ENCODE measurements at regions not wholly inside any gene's neighbourhood (a gene's known extent, or its start where the extent isn't known, plus 50 kb on each side); places are given as distances from the start of the nearest gene placed in this dataset.

DNA sequence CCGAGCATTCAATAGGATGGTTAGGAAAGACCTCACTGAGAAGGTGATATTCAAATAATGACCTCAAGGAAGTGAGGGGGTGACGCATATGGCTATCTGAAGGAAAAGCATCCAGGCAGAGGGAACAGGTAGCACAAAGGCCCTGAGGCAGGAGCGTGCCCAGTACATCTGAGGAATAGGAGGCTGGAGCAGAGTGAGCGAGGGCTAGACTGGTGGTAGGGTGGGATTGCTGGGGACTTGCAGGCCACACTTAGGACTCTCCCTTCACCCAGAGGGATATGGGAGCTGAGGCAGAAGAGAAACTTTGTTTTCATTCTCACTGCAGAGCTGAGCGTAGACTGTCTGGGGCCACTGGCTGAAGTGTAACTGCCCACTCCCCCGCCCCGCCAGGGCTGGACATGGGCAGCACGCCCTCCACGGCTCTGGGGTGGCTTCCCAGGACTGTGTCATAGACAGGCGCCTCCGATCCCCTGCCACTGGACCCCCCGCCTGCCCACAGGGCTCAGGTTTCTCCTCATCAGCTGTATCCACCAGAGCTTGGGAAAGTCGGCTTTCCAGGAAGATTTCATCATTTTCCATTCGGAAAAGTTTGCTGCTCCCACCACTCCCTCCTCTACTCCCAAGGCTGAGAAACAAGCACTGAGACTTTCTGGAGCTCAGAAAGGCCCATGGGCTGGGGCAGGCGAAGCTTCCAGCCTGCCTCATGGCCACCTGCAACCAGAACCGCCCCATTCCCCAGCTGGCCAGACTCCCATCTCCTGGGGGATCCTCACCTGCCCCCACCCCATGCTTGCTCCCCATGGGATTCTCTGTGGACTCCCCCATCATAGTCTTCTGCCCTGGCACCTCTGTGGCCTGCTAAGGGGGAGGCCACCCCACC, 142.6 kb downstream of the MRPL14 start:
- TF ChIP-seq, protein P1, sequence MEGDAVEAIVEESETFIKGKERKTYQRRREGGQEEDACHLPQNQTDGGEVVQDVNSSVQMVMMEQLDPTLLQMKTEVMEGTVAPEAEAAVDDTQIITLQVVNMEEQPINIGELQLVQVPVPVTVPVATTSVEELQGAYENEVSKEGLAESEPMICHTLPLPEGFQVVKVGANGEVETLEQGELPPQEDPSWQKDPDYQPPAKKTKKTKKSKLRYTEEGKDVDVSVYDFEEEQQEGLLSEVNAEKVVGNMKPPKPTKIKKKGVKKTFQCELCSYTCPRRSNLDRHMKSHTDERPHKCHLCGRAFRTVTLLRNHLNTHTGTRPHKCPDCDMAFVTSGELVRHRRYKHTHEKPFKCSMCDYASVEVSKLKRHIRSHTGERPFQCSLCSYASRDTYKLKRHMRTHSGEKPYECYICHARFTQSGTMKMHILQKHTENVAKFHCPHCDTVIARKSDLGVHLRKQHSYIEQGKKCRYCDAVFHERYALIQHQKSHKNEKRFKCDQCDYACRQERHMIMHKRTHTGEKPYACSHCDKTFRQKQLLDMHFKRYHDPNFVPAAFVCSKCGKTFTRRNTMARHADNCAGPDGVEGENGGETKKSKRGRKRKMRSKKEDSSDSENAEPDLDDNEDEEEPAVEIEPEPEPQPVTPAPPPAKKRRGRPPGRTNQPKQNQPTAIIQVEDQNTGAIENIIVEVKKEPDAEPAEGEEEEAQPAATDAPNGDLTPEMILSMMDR (IDR thresholded peaks at IDR 0.05; ENCODE audit: low read depth, low read length, missing control alignments), result no peak
- no peak for DNase-seq (ENCODE audit: low read depth)
- H3K4me3 ChIP-seq (ENCODE audit: low read depth, low read length), result no peak overlapping the region

DNA sequence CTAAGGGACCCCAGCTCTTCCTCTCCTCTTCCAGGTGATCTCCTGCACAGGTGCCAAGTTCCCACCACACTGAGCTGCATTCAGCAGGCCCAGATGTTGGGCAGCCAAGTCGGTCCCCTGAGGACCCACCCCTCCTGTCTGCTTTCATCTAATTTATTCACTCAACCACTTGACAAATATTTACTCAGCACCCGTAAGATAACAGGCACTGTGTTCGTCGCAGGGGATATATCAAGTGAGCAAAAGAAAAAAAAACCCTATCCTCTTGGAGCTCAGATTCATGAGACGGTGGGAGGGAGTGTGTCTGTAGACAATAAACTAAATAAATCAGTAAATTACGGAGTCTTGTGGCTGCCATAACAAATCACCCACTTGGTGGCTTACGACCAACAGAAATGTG, 143.6 kb downstream of the MRPL14 start:
- no peak for DNase-seq (ENCODE audit: low read depth)
- TF ChIP-seq, protein P1 (IDR thresholded peaks at IDR 0.05; ENCODE audit: low read depth, low read length, missing control alignments), result no peak
- no peak overlapping the region for H3K4me3 ChIP-seq (ENCODE audit: low read depth, low read length)

- H3K4me3 ChIP-seq (ENCODE audit: low read depth, low read length), result no peak overlapping the region
- TF ChIP-seq, protein P1 (IDR thresholded peaks at IDR 0.05; ENCODE audit: low read depth, low read length, missing control alignments), result no peak
- DNase-seq (ENCODE audit: low read depth), result no peak
Observed at GRCh38 chr6:43983191-43983590, 144.1 kb downstream of the MRPL14 start.

GRCh38 chr6:43982084-43982625, 145.1 kb downstream of the MRPL14 start:
- H3K4me3 ChIP-seq (ENCODE audit: low read depth, low read length), result no peak overlapping the region
- TF ChIP-seq, protein P1 (IDR thresholded peaks at IDR 0.05; ENCODE audit: low read depth, low read length, missing control alignments), result no peak
- DNase-seq (ENCODE audit: low read depth), result no peak

GRCh38 chr6:43981363-43981990, 145.8 kb downstream of the MRPL14 start:
- TF ChIP-seq, protein P1 (IDR thresholded peaks at IDR 0.05; ENCODE audit: low read depth, low read length, missing control alignments), result no peak
- no peak overlapping the region for H3K4me3 ChIP-seq (ENCODE audit: low read depth, low read length)
- no peak for DNase-seq (ENCODE audit: low read depth)

DNA sequence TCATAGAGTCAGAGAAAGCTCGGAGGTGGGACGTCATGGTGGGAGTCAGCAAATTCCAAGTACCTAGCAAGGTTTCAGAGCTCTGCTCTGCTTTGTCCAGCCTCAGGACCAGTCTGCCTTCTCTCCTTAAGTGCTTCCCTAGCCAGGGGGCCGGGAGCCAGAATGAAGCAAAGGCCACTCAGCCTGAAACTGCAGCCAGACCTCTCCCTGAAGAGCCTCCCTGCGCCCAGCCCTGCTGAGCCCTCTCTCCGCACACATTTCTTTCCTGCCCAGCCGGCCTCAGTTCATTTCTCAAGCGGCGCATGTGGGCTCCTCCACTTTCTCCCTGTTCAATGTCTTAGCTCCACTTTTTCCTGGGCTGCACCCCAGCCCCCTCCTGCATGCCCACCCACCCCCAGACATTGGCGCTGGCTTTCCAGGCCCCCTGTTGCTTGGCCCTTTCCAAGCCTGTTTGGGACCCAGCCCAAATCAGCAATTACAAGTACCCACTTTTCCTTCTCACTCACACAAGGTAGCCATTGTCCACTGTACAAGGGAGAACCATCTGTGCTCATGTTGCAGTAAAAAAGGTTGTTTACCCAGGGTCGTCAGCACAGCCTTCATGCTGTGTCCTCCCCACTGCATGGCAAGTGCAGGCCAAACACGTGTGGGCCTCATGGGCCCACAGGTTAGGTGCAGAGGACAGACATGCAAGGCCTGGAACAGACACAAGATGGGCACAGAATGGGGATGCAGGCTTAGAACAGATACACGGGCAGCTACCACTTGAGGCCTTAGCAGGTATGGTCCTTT, 147.1 kb downstream of the MRPL14 start:
- H3K4me3 ChIP-seq (ENCODE audit: low read depth, low read length), result no peak overlapping the region
- TF ChIP-seq, protein P1 (IDR thresholded peaks at IDR 0.05; ENCODE audit: low read depth, low read length, missing control alignments), result no peak
- DNase-seq (ENCODE audit: low read depth), result no peak
